HG03139 (cell line): ENCODE measurements at regions not wholly inside any gene's neighbourhood (a gene's known extent, or its start where the extent isn't known, plus 50 kb on each side); places are given as distances from the start of the nearest gene placed in this dataset.
"Not testable (repeated sequence)": the region's sequence is repeated elsewhere in the genome, so short reads cannot be mapped to it uniquely, and the experiment has no call there.

ENCODE experiments used
- ATAC-seq: cut with Tn5 transposase; IDR thresholded peaks from one replicate; pipeline ENCODE4 v1.9.1; 2021; ENCODE audit not compliant: unreplicated experiment

DNA sequence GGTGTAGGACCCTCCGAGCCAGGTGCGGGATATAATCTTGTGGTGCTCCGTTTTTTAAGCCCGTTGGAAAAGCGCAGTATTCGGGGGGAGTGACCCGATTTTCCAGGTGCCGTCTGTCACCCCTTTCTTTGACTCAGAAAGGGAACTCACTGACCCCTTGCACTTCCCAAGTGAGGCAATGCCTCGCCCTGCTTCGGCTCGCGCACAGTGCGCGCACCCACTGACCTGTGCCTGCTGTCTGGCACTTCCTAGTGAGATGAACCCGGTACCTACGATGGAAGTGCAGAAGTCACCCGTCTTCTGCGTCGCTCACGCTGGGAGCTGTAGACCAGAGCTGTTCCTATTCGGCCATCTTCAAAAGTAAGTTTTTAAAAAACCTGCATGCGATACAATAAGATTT, 362.1 kb downstream of the HS3ST1 start:
- ATAC-seq = not testable (repeated sequence)

DNA sequence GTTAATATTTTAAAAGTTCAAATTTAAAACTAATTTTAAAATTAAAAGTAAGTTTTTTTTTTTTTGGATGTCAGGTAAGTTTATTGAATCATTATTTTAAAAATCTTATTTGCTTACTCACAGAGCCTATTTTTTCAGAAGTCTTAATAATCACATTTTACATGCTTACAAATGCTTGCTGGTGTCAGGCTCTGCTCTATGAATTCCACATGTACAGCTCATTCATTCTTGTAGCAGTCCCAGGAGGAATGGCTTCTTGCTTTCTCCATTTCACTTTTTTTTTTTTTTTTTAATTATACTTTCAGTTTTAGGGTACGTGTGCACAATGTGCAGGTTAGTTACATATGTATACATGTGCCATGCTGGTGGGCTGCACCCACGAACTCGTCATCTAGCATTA, 368.1 kb downstream of the HS3ST1 start:
- ATAC-seq = not testable (repeated sequence)

DNA sequence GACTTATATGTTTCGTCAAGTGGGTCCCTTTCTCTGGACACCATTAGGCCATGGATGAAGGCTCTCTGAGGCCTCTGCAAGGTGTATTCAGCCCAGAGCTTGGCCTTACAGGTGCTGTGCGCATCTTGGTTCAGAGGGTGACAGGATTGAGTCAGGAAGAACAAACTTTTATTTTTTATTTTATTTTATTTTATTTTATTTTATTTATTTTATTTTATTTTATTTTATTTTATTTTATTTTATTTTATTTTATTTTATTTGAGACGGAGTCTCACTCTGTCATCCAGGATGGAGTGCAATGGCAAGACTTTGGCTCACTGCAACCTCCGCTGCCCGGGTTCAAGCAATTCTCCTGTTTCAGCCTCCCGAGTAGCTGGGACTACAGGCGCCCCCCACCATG, 370.4 kb upstream of the CLNK start:
- not testable (repeated sequence) for ATAC-seq

DNA sequence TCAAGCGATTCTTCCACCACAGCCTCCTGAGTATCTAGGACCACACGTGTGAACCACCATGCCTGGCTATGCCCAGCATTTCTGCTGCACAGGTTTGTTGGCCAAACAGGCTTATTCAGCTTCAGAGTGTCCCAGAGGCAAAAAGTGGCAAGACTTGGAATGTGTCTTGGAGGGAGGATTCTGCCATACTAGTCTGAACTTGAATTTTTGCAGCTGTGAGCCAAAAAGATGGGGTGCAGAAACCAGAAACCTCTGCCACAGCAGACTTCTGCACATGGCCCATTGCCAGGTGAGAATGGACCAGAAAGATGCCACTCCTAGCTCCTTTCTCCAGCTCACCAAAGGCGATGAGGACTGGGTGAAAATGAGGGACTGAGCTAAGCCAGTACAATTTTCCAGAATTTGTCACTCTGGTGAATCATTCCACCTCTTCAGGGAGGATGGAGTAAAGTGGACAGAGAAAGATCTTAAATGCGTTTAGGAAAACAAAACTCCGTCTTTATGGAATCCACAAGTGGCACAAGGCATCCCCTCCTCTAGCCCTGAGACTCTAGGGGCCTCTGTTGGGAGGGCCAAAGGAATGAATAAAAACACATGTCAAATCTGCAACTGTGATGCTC, 369.1 kb upstream of the CLNK start:
- ATAC-seq = no peak

DNA sequence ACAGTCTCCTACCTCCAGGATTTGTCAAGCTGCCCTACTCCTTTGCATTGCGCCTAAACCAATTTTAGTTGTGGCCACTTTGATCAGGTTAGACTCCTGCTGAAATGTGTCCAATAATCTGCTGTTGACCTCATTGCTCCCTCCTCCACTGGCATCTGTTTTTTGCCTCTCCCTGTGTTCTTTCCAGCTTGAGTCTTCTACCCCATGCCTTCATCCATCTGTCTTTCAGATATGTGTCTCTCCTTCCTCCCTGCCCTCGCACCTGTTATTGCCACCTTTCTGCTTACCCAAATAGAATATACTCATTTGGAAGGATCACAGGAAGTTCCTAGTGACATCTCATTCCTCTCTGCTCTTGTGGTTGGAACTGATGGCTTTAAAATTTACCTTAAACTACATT, 366.6 kb upstream of the CLNK start:
- no peak for ATAC-seq

DNA sequence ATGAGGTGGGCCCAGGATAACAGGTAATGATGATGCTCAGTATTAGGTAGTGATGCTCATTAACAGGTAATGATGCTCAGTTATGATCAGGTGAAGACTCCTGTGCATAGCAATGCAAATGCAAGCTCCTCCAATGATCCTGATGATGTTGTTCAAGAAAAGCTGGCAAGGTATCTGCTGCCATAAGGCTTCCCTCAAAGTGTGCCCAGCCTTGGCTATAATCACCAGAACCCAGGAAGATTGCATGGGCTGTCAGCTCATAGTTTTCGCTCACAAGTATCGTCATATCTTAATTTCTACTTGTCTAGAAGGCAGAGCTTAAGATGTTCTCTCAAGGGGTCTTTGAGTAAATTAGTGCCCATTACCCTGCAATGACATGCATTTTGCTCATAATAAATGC, 366.2 kb upstream of the CLNK start:
- no peak for ATAC-seq

DNA sequence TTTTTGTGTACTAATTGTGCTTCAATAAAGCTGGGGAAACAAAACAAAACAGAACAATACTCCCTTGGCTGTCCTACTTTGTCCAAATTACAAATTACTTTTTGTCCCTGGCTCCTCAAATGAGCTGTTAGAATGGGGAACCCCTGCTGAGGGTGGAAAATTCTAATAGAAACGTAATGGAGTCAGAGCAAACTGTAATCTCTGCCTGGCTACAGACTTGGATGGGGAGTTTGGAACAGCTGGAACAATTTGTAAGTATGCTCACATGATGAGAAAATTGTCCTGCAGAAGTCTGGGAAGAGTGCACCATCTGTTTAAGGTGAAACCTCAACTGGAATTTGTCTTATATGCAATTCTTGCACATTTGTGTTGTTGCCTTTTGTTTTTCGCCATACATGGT, 364.4 kb upstream of the CLNK start:
- no peak for ATAC-seq

DNA sequence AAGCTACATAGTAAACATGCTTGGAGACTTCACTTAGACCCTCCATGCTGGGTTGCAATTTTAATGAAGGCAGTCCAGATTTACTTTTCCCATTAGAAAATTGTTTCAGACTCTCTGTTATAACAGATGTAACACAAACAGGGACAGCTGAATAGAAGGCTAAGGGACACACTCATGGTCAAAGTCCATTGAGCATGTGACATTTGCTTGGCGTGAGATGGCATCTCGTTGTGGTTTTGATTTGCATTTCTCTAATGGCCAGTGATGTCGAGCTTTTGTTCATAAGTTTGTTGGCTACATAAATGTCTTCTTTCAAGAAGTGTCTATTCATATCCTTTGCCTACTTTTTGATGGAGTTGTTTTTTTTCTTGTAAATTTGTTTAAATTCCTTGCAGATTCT, 358.2 kb upstream of the CLNK start:
- no peak for ATAC-seq

DNA sequence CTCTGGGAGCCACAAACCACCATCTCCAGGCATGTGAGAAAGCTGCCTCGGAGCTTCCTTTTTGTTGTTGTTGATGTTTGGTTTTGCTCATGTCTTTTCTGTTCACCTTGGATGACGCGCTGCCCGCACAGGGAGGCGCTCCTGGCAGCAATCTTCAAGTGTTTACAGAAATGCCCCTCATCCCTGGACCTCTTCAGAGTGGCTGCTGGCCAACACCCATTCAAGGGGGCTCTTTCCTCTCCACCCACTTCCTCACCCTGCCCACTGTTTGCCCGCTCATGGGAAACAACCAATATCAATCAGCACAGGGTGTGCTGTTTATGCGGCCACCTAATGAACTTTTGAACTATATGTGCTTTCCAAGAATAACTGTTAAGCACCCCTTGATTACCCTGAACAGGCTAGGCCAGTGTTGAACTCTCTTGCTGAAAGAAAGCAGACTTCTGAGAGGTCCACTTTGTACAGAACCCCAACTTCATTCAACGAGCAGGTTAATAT, 355.1 kb upstream of the CLNK start:
- no peak for ATAC-seq

DNA sequence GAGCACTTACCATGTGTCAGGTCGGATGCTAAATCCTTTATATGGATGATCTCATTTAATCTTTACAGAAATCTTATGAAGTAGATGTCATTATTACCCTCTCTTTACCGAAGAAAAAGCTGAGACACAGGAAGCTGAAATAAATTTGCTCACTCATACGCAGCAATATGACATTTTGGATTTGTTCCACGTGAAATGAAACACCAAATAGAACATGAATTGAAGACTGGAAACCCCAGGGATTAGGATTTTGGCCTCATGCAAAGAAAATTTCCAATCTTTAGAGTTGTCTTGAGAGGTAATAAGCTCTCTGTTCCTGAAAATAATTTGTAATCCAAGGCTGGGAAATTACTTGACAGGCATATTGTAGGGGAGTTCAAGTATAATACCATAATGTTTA, 354.4 kb upstream of the CLNK start:
- no peak for ATAC-seq

DNA sequence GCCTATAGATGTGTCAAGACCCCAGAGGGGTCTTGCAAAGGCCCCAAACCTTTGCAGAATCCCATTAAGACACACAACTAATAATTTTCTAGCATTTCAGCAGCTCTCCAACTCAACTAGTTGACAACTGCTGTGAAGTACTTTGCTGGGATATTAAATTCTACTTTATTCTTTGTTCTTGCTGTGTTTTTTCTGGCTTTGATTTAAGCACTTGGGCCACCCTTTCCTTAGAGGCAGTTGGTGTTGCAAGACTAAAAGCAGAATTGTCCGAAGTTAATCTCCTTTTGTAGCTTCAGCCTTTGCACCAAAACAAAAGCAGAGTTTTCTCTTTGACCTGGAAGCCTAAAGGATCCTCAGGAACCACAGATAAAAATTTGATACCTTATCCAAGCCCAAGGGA, 353.1 kb upstream of the CLNK start:
- ATAC-seq = no peak

DNA sequence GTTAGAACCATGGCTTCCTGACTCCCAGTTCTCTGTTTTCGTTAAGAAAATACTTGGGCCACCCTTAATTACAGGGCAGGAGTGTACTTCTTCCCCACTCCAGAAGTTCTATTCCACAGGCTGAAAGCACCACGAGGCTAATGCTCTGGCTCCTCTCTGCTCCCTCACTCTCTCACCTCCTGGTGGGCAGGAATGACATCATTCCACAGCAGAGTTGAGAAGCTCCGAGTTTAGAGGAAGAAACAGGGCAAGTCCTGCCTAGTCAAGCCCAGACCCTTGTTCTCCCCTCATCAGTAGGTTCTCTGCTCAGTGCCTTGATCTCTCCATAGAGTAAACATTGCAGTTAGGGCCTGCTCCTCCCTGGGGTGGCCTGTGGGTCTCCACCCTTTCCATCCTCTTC, 343.8 kb upstream of the CLNK start:
- ATAC-seq = no peak

DNA sequence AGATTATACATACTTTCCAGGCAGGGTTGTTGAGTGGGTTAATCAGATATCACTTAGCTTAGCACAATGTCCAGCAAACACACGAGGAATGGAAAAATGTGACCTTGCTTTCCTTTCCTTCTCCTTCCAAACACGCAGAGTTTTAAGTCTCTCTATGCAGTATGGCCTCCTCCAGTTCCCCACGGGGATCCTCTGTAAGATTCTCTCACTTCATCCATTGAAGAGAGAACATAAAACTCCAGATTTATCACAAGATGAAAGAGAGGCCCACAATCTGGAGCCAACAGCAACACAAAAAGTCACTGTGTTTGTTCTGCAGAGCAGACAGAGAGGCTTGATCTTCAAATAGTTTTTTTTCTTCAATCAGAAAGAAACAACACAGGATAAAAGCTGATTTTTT, 336.8 kb upstream of the CLNK start:
- ATAC-seq = no peak

DNA sequence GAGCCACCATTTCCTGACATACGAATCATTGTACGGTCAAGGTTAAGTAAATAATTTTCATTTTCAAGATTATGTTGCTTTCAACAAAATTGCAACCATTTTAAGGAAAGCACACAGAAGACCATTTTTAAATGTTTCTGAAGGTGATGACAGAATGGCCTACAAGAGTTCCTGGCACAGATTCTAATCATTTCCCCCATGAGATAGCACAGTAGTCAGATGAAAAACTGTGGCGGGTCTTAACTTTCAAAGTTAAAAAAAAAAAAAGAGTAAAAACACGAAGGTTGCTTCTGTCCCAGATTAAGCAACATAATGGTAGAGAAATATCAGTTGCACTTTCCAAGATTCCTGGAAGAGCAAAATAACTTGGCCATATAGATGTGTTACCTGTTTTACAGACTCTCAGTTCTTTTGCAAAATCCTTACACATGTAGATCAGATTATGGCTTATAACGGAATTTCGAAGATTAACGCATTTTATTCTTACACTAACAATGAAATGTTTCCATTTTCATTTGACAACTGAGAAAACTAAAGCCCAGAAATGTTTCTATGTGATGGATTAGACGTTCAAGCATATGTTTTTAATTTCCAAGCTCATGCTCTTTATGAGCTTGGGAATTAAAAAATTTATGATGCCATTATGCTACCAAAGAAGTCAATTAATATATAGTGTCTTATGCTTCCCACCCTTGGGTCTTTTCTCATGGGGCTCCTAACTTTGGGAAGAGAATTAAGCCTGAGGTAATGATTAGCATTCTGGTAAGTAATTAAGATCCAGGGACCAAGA, 335.1 kb upstream of the CLNK start:
- ATAC-seq = no peak

DNA sequence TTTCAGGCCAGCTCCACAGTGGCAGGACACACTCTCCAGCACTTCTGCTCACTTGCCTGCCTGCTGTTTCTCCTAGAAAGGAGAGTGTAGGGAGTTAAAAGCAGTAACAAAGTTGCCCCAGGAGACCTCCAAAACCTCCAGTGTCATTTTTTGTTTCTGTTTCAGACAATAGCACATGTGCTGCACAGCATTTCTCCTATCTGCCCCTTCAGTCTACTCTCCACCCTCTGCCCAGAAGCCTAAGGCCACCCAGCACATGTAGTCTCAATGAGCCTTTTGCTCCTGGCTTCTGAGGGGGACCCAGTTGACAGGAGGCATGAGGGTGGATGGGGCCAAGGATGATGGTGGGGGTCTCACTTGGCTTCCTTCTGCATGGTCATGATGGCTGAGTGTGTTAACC, 329.6 kb upstream of the CLNK start:
- ATAC-seq = no peak

DNA sequence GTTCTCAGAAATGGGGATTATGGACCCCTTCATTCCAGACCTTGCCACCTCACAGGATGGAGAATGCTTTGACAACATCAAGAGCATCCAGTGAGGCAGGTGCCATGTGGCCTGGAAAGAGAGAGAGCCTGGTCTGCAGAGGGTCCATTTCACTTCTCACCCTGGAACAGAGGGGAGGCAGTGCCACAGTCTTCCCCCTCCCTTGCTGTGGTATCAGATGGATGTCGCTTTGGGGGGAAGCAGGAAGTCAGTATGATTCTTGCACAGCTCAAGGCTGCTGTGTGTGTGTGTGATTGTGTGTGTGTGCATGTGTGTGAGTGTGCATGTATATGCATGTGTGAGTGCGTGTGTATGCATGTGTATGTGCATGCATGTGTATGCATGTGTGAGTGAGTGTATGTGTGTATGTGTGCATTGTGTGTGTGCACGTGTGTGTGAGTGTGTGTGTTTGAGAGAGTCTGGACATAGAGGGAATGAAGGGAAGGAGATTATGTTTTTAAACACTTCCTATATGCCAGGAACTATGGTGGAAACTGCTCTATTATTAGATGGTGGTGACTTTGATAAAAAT, 328.6 kb upstream of the CLNK start:
- ATAC-seq = no peak

DNA sequence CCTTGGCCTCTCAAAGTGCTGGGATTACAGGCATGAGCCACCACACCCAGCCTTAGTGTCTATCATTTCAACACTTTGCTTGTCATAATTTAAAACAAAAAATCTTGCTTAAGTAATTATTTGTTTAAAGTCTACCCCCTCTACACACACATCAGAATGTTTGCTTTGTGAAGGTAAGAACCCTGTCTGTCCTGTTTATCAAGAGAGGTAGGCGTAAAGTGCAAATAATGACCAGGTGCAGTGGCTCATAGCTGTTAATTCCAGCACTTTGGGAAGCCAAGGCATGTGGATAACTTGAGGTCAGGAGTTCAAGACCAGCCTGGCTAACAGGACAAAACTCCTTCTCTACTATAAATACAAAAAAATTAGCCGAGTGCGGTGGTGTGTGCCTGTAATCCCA, 326.7 kb upstream of the CLNK start:
- no peak for ATAC-seq

DNA sequence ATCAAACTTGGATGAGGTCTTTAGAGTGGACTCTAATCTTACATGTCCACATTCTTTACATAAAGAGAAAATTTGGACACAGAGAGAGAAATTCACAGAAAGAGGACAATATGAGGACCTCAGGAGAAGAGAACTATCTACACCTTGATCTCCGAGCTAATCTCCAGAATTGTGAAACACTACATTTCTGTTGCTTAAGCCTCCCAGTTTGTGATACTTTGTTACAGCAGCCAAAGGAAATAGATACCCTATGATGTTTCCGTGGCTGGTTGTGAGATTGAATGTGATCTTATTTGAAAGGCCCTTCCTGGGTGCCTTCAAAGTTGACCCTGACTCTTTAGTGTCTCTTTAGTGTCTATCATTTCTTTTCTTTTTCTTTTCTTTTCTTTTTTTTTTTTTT, 326.1 kb upstream of the CLNK start:
- ATAC-seq = no peak

DNA sequence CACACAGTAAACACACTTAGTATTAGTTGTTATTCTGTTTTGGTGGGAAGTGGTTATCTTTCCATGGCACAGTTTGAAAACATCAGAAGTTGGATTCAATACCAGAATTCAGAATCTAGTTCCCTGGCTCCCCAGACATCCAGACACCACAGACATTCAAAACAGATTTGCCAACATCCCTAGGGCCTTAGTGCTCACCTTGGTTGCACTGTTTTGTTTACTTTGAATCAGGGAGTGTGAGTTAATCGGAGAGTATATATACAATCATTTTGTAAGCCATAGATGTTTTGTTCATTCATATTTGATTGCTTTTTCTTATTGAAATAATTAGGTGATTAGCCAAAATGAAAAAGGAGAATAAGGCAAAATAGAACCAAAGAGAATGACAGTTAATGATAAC, 324.7 kb upstream of the CLNK start:
- ATAC-seq = no peak

DNA sequence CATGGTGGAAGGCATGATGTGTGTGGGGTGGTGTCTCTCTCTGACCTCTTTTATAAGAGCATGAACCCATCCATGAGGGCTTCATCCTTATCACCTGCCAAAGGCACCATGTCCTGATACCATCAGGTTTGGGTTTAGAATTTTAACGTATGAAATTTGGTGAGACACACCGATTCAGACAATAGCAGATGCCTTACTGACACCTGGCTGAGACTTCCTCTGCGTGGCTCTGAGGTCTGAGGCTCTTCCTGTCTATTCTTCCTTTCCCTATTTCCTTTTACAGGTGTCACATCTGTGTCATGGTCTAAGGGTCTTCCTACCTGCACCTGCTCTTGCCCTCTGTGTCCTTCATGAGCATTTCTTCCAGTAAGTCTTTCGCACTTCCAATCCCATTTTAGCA, 320.7 kb upstream of the CLNK start:
- ATAC-seq = no peak

DNA sequence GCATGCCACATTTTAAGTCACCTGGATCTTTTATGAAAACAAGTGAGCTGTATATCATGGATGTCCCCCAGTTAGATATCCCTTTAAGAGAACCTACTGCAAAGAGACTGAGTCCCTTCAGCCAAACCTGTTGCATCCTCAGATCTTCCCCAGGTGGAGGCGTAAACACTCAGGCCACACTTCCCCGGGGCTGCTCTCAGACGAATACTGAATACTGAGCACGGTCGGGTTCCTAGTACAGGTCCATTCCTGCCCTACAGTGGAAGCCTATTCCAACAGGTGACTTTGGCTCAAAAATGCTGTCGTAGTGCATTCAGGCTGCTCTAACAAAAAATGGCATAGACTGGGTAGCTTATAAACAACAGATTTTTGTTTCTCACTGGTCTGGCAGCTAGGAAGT, 320.2 kb upstream of the CLNK start:
- ATAC-seq = no peak

DNA sequence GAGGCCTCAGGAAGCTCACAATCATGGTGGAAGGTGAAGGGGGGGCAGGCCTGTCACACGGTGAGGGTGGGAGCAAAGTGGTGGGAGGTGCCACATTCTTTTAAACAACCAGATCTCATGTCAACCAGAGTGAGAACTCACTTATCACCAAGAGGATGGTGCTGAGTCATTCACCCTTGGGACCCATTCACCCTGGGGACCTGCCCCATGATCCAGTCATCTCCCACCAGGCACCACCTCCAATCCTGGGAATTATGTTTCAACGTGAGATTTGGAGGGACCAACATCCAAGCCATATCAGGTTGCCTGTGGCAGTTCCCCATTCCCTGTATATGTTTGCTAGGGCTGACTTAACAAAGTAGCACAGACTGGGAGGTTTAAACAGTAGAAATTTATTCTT, 318.4 kb upstream of the CLNK start:
- ATAC-seq = no peak
